H1 (cell line): ENCODE measurements at regions not wholly inside any gene's neighbourhood (a gene's known extent, or its start where the extent isn't known, plus 50 kb on each side); places are given as distances from the start of the nearest gene placed in this dataset.

Source experiments
- CTCF ChIA-PET: fragments of 300-600 bp; sonication (Branson Sonifier 250); formaldehyde crosslinking; loops from one replicate; lab custom pipeline; 2021; ENCODE audit not compliant: partially characterized antibody; lab: Charles Lee
- POLR2A ChIA-PET: fragments of 300-600 bp; sonication (Branson Sonifier 250); formaldehyde crosslinking; loops from one replicate; lab custom pipeline; 2021; ENCODE audit warnings: inconsistent platforms; ENCODE audit not compliant: partially characterized antibody; lab: Charles Lee
- DNase-seq, 2 experiments: peaks; one replicate each; pipeline versions ENCODE4 v3.0.0 to v3.0.0-alpha.2; 2010 to 2022; ENCODE audit warnings: low spot score in 2 of 2, low read depth in 1 of 2, mixed read lengths in 1 of 2
- FAIRE-seq: peaks from 2 replicates; lab custom pipeline; 2011; peaks lifted over from hg19 to GRCh38; lab: Jason Lieb, UNC
- H2AFZ ChIP-seq: 2 replicates; pipeline ENCODE4 v1.8.1; 2012; ENCODE audit warnings: low read length, inconsistent platforms
- H2AK5ac ChIP-seq: 2 replicates; pipeline ENCODE4 v1.6.1; 2013; ENCODE audit warnings: low read depth, low read length
- H2BK120ac ChIP-seq: replicated peaks from 2 replicates; pipeline ENCODE3; 2013; ENCODE audit warnings: low read depth, low read length, inconsistent platforms
- H2BK12ac ChIP-seq: 2 replicates; pipeline ENCODE4 v1.6.1; 2013; ENCODE audit warnings: low read depth, low read length
- H2BK15ac ChIP-seq: 2 replicates; pipeline ENCODE4 v1.6.1; 2013; ENCODE audit warnings: low read length
- H2BK20ac ChIP-seq: 2 replicates; pipeline ENCODE4 v1.6.1; 2013; ENCODE audit warnings: low read length
- H2BK5ac ChIP-seq: 2 replicates; pipeline ENCODE4 v1.6.1; 2013; ENCODE audit warnings: low read depth, low read length
- H3K14ac ChIP-seq: 2 replicates; pipeline ENCODE4 v1.6.1; 2013; ENCODE audit warnings: inconsistent platforms; ENCODE audit not compliant: insufficient read length
- H3K18ac ChIP-seq: 2 replicates; pipeline ENCODE4 v1.6.1; 2013; ENCODE audit warnings: low read length; ENCODE audit errors: extremely low read depth
- H3K23ac ChIP-seq: 2 replicates; pipeline ENCODE4 v1.6.1; 2013; ENCODE audit warnings: inconsistent platforms; ENCODE audit not compliant: insufficient read length
- H3K23me2 ChIP-seq: 2 replicates; pipeline ENCODE4 v1.6.1; 2013; ENCODE audit warnings: low read depth, low read length
- H3K27ac ChIP-seq: 2 replicates; pipeline ENCODE4 v1.6.1; 2011; ENCODE audit warnings: low read depth, low read length, inconsistent platforms
- H3K27me3 ChIP-seq, 4 experiments: replicated peaks in 1 of 4; 1 replicate in 1 of 4; 2 replicates in 3 of 4; pipeline versions ENCODE4 v1.6.1 to v1.8.1; 2011 to 2013; ENCODE audit warnings: low read length in 3 of 4, mild to moderate bottlenecking in 3 of 4, inconsistent platforms in 2 of 4, mixed read lengths in 2 of 4, moderate library complexity in 1 of 4; ENCODE audit not compliant: control insufficient read depth in 3 of 4, insufficient read depth in 3 of 4; ENCODE audit errors: extremely low read depth in 1 of 4
- H3K36me3 ChIP-seq, 4 experiments: 2 replicates each; pipeline versions ENCODE4 v1.6.1 to v1.8.1; 2011 to 2013; ENCODE audit warnings: mild to moderate bottlenecking in 4 of 4, low read length in 3 of 4, moderate library complexity in 2 of 4, control low read depth in 1 of 4, inconsistent platforms in 1 of 4; ENCODE audit not compliant: insufficient read depth in 4 of 4, control insufficient read depth in 2 of 4
- H3K4ac ChIP-seq: replicated peaks from 2 replicates; pipeline ENCODE3; 2013; ENCODE audit warnings: low read length, low read depth, mixed read lengths, inconsistent platforms; ENCODE audit not compliant: insufficient read length
- H3K4me1 ChIP-seq, 4 experiments: replicated peaks in 1 of 4; 1 replicate in 1 of 4; 2 replicates in 3 of 4; pipeline versions ENCODE4 v1.6.1 to v1.8.1; 2011 to 2013; ENCODE audit warnings: low read length in 3 of 4, inconsistent platforms in 2 of 4, mixed read lengths in 1 of 4; ENCODE audit not compliant: insufficient read depth in 4 of 4, control insufficient read depth in 3 of 4
- H3K4me2 ChIP-seq, 2 experiments: 2 replicates each; pipeline versions ENCODE4 v1.6.1 to v1.8.1; 2011 to 2013; ENCODE audit warnings: low read depth in 2 of 2, low read length in 2 of 2, control low read depth in 1 of 2, inconsistent platforms in 1 of 2, mild to moderate bottlenecking in 1 of 2; ENCODE audit not compliant: insufficient read depth in 1 of 2
- H3K4me3 ChIP-seq, 4 experiments: fragments of 200-600, 300-600 bp in 1 of 4; sonication (generic), shearing (Covaris generic), sonication (Bioruptor Twin) in 1 of 4; 2 replicates each; pipeline versions ENCODE4 v1.5.1 to v1.8.1; 2011 to 2016; ENCODE audit warnings: low read length in 4 of 4, low read depth in 3 of 4, control low read depth in 2 of 4, inconsistent platforms in 2 of 4, mild to moderate bottlenecking in 2 of 4, mixed read lengths in 1 of 4, moderate library complexity in 1 of 4; ENCODE audit not compliant: insufficient read depth in 2 of 4; ENCODE audit errors: extremely low read depth in 1 of 4
- H3K56ac ChIP-seq: replicated peaks from 2 replicates; pipeline ENCODE3; 2013; ENCODE audit warnings: low read depth, mild to moderate bottlenecking, mixed read lengths, low read length, inconsistent platforms; ENCODE audit not compliant: insufficient read length
- H3K79me1 ChIP-seq: 2 replicates; pipeline ENCODE4 v1.6.1; 2013; ENCODE audit warnings: low read depth, low read length, control low read depth
- H3K79me2 ChIP-seq, 2 experiments: 2 replicates each; pipeline versions ENCODE4 v1.6.1 to v1.8.1; 2012 to 2013; ENCODE audit warnings: low read length in 2 of 2, mild to moderate bottlenecking in 2 of 2, inconsistent platforms in 1 of 2; ENCODE audit not compliant: insufficient read depth in 2 of 2, control insufficient read depth in 1 of 2
- H3K9ac ChIP-seq, 4 experiments: replicated peaks in 1 of 4; 1 replicate in 1 of 4; 2 replicates in 3 of 4; pipeline versions ENCODE4 v1.6.1 to v1.8.1; 2011 to 2013; ENCODE audit warnings: low read depth in 3 of 4, low read length in 3 of 4, control low read depth in 2 of 4, mild to moderate bottlenecking in 2 of 4, moderate library complexity in 2 of 4, inconsistent platforms in 1 of 4; ENCODE audit errors: extremely low read depth in 1 of 4
- H3K9me3 ChIP-seq, 2 experiments: 2 replicates each; pipeline versions ENCODE4 v1.6.1 to v1.8.1; 2012 to 2013; ENCODE audit warnings: mild to moderate bottlenecking in 2 of 2, moderate library complexity in 2 of 2, control low read depth in 1 of 2, inconsistent platforms in 1 of 2, low read depth in 1 of 2, low read length in 1 of 2, mixed read lengths in 1 of 2; ENCODE audit not compliant: insufficient read depth in 2 of 2
- H4K20me1 ChIP-seq, 2 experiments: replicated peaks in 1 of 2; 2 replicates each; pipeline versions ENCODE3 to v1.8.1; 2011 to 2013; ENCODE audit warnings: inconsistent platforms in 2 of 2, low read length in 2 of 2, mild to moderate bottlenecking in 1 of 2; ENCODE audit not compliant: insufficient read depth in 2 of 2, control insufficient read depth in 1 of 2
- H4K5ac ChIP-seq: 2 replicates; pipeline ENCODE4 v1.6.1; 2013; ENCODE audit warnings: low read length, low read depth, mixed read lengths, inconsistent platforms; ENCODE audit not compliant: insufficient read length
- H4K8ac ChIP-seq: 2 replicates; pipeline ENCODE4 v1.8.0; 2013; ENCODE audit warnings: mild to moderate bottlenecking, moderate library complexity, low read length, inconsistent platforms; ENCODE audit not compliant: insufficient read depth; ENCODE audit errors: extremely low read depth
- H4K91ac ChIP-seq: replicated peaks from 2 replicates; pipeline ENCODE3; 2013; ENCODE audit warnings: low read length, mixed read lengths, inconsistent platforms; ENCODE audit not compliant: insufficient read length
- ASH2L ChIP-seq: fragments of 200-600, 300-600 bp; sonication (generic); IDR thresholded peaks from one replicate; pipeline ENCODE4 v1.7.1; 2017; ENCODE audit warnings: low read length
- CBX5 ChIP-seq: fragments of 300-800, 300-1000 bp; sonication (generic); IDR thresholded peaks from 2 replicates; pipeline ENCODE4 v1.7.1; 2016; ENCODE audit warnings: antibody characterized with exemption, low read length, low read depth
- CBX8 ChIP-seq: fragments of 300-800, 300-1000 bp; sonication (generic); IDR thresholded peaks from 2 replicates; pipeline ENCODE4 v1.7.1; 2016; ENCODE audit warnings: low read depth, low read length, borderline replicate concordance
- GTF2F1 ChIP-seq: IDR thresholded peaks from 2 replicates; pipeline ENCODE4 v1.6.1; 2012; ENCODE audit warnings: low read depth, low read length, improper control_type of control experiment, borderline replicate concordance
- KDM1A ChIP-seq: fragments of 200-600, 300-600 bp; sonication (generic); IDR thresholded peaks from 2 replicates; pipeline ENCODE4 v1.7.1; 2016; ENCODE audit warnings: mild to moderate bottlenecking, low read length, borderline replicate concordance
- KDM5A ChIP-seq: fragments of 200-600 bp; IDR thresholded peaks from 2 replicates; pipeline ENCODE4 v1.7.1; 2012; ENCODE audit warnings: mild to moderate bottlenecking, low read length, inconsistent platforms, mixed read lengths
- MAFK ChIP-seq: IDR thresholded peaks from 2 replicates; pipeline ENCODE4 v1.6.1; 2012; ENCODE audit warnings: low read depth, mild to moderate bottlenecking, improper control_type of control experiment, low read length
- SAP30 ChIP-seq: fragments of 300-600 bp; sonication (generic); IDR thresholded peaks from 2 replicates; pipeline ENCODE4 v1.7.1; 2012; ENCODE audit warnings: low read length, moderate library complexity, mild to moderate bottlenecking, inconsistent platforms; ENCODE audit not compliant: insufficient read depth, insufficient replicate concordance
- ZNF274 ChIP-seq: IDR thresholded peaks from 2 replicates; pipeline ENCODE4 v1.7.0; 2012; ENCODE audit warnings: low read length, borderline replicate concordance; ENCODE audit errors: extremely low read depth
- WGBS, 2 experiments: shearing (Covaris generic) in 1 of 2; methylation state at CpG; one replicate each; pipeline versions ENCODE4 v1.1.6 to v1.1.7; 2013 to 2015; ENCODE audit warnings: low lambda C conversion rate in 2 of 2, mixed read lengths in 2 of 2, inconsistent platforms in 1 of 2, low coverage in 1 of 2, missing lambda C conversion rate in 1 of 2; ENCODE audit not compliant: insufficient replicate concordance in 2 of 2, insufficient coverage in 1 of 2, insufficient read length in 1 of 2; ENCODE audit errors: extremely low coverage in 1 of 2, missing lambda C conversion rate in 1 of 2; 5-methylcytosine and 5-hydroxymethylcytosine counted together
- TF ChIP-seq, protein P1 (sequence below): IDR thresholded peaks from 2 replicates; pipeline ENCODE4 v1.6.1; 2012; ENCODE audit warnings: inconsistent platforms
- TF ChIP-seq, protein P2 (sequence below): IDR thresholded peaks from 2 replicates; pipeline ENCODE4 v1.6.1; 2011; ENCODE audit warnings: low read depth, mild to moderate bottlenecking, low read length; ENCODE audit not compliant: insufficient read depth

DNA sequence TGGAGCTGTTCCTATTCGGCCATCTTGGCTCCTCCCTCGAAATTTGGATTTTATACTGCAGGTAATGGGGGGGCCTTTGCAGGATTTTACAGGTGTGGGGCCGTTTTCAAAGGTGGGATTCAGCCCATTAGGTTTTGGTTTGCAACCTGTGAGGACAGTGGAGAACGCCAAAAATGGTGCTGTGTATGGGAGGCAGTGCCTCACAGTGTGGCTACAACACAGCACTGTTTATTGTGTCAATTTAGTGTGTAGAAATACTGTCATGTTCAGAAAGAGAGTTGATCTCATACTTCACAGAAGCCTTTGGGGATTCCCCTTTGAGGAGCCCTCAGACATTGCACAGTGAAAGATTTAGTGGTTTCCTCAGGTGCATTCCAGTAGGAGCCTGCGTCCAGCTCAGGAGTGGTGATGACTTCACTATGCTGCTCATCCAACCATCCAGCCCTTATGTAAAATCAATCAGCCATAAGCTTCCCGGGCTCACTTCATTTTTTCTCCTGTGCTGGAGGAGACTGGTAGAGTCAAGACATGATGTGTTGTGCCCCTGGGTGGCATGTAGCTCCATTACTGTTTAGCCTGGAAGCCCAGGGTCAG is 92.7 kb upstream of the PRMT8 start:
- Histone ChIP-seq H4K91ac (peak overlapping the region; percentile 83), H2BK12ac (peak overlapping the region; percentile 96), H3K4me2 (peak overlapping the region; percentile 62 to 67), H3K4ac (peak overlapping the region; percentile 100), H3K9me3 (peaks cover 0 to 16% of the 10 kb centered on the region in 2 experiments; a peak in 2 of 4 replicates), H3K56ac (no peak overlapping the region), H4K8ac (no peak overlapping the region), H3K36me3 (no peaks in the 10 kb centered on the region), H4K5ac (no peak overlapping the region), H2BK5ac (no peak overlapping the region; the same call in 1 of the 2 replicates), H3K4me1 (no peaks in the 10 kb centered on the region; a peak in 1 of 7 replicates), H3K9ac (peak overlapping the region in 3 of 4 experiments; percentile 45 to 62 (median 48); a peak in 2 of 7 replicates), H2BK120ac (no peak overlapping the region), H2AK5ac (no peak overlapping the region), H2AFZ (no peak overlapping the region; the same call in 1 of the 2 replicates), H2BK15ac (peak overlapping the region; percentile 95; the same call in 1 of the 2 replicates), H3K23me2 (no peaks in the 10 kb centered on the region), H3K27me3 (peaks cover 0 to 5% (median 5%) of the 10 kb centered on the region in 4 experiments; a peak in 3 of 7 replicates), H3K23ac (no peak overlapping the region), H3K14ac (no peak overlapping the region), H2BK20ac (0 out of 2 replicates have a peak overlapping the region, but pooled peaks have one; percentile 61), H3K27ac (no peak overlapping the region), H4K20me1 (no peaks in the 10 kb centered on the region), H3K79me1 (no peaks in the 10 kb centered on the region), H3K4me3 (peak overlapping the region in 3 of 4 experiments; percentile 10 to 53 (median 44); a peak in 5 of 8 replicates), H3K18ac (peak overlapping the region; percentile 60; the same call in 1 of the 2 replicates), H3K79me2 (no peaks in the 10 kb centered on the region)
- CTCF ChIA-PET, result interaction anchor here (0.5 to 1.6 kb wide), 7 partner anchors 9 to 248 kb away, joined by 3 to 7 read pairs (median 3); no protein-coding TSS in a partner anchor
- 83% methylated on average over 6 of the region's 6 CpGs; no CpG with 5 or more reads in 1 of the 2 experiments for whole genome bisulfite sequencing, 2 experiments
- POLR2A ChIA-PET, result interaction anchor here (1.0 to 2.2 kb wide), 6 partner anchors 9 to 33 kb away, joined by 3 to 8 read pairs (median 4); no protein-coding TSS in a partner anchor
- DNase-seq (no peak), FAIRE-seq (no peak)
- TF ChIP-seq ASH2L (no peak), CBX8 (no peak), SAP30 (no peak), GTF2F1 (no peak), KDM1A (no peak), MAFK (no peak), KDM5A (no peak), ZNF274 (no peak), CBX5 (no peak)
- TF ChIP-seq, protein P1, sequence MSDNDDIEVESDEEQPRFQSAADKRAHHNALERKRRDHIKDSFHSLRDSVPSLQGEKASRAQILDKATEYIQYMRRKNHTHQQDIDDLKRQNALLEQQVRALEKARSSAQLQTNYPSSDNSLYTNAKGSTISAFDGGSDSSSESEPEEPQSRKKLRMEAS, result no peak
- TF ChIP-seq, protein P2, sequence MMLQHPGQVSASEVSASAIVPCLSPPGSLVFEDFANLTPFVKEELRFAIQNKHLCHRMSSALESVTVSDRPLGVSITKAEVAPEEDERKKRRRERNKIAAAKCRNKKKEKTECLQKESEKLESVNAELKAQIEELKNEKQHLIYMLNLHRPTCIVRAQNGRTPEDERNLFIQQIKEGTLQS, result no peak
